Testis (tissue), 2 donors: ENCODE measurements at regions not wholly inside any gene's neighbourhood (a gene's known extent, or its start where the extent isn't known, plus 50 kb on each side); places are given as distances from the start of the nearest gene placed in this dataset.
"Not testable (repeated sequence)": the region's sequence is repeated elsewhere in the genome, so short reads cannot be mapped to it uniquely, and the experiment has no call there.

ENCODE experiments used
- CTCF ChIP-seq, 3 experiments: fragments of 450-650 bp in 2 of 3; fragments of 200-600 bp in 1 of 3; sonication (generic) in 1 of 3; IDR thresholded peaks; one replicate each; pipeline ENCODE4 v1.5.1; 2016 to 2019; ENCODE audit warnings: antibody characterized with exemption in 3 of 3, mild to moderate bottlenecking in 2 of 3, moderate library complexity in 1 of 3
- POLR2A ChIP-seq: fragments of 450-650 bp; IDR thresholded peaks from one replicate; pipeline ENCODE4 v1.6.1; 2017; ENCODE audit warnings: antibody characterized with exemption, mild to moderate bottlenecking, moderate library complexity

- TF ChIP-seq CTCF (IDR thresholded peaks at IDR 0.05); POLR2A: not testable (repeated sequence)
Measured at GRCh38 chr13:50396618-50397017, 381.4 kb downstream of the KCNRG start.
